DND-41 (cell line): ENCODE measurements at regions not wholly inside any gene's neighbourhood (a gene's known extent, or its start where the extent isn't known, plus 50 kb on each side); places are given as distances from the start of the nearest gene placed in this dataset.

Experiments
- CTCF ChIP-seq: IDR thresholded peaks from 2 replicates; pipeline ENCODE4 v1.5.1; 2012; ENCODE audit warnings: borderline replicate concordance, low read length, moderate library complexity, mild to moderate bottlenecking; ENCODE audit not compliant: poor library complexity, severe bottlenecking; ENCODE audit errors: extremely low read depth
- EZH2 ChIP-seq: IDR thresholded peaks from 3 replicates; pipeline ENCODE4 v1.6.1; 2012; ENCODE audit warnings: borderline replicate concordance, low read depth, mild to moderate bottlenecking, moderate library complexity, low read length, inconsistent platforms; ENCODE audit not compliant: severe bottlenecking

DNA sequence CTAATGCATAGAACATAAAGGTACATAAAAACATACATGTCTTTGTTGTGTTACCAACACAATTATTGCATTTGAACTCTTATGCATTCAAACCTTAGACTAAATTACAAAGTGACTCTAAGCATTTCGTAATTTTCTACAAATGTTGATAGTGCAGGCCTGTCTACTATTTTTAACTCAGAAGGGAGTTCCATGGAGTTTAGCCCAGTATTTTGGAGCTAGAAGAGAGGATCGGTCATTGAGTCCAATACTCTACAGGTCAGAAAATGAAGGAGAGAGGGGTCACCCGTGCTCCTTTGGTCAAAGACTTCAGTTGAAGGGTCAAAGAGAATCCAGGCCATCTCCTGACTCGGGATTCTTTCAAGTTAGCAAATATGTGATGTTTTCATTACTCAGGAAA, 55.3 kb upstream of the SRRM3 start:
- TF ChIP-seq CTCF (no peak), EZH2 (no peak)
